Panc1 (cell line): ENCODE measurements at regions not wholly inside any gene's neighbourhood (a gene's known extent, or its start where the extent isn't known, plus 50 kb on each side); places are given as distances from the start of the nearest gene placed in this dataset.

ENCODE experiments used
- ATAC-seq: fragments of 200-7000 bp; cut with Tn5 transposase; 2 replicates; pipeline ENCODE4 v1.9.1; 2020; ENCODE audit warnings: mild to moderate bottlenecking, moderate library complexity
- BruUV-seq: library from RNA; stranded (reverse); fragments of 400-500 nt; replicated peaks from 2 replicates; lab custom pipeline; 2021; lab: Mats Ljungman, UMichigan
- CTCF ChIA-PET: fragments of 300-600 bp; sonication (Branson Sonifier 250); formaldehyde crosslinking; loops from one replicate; lab custom pipeline; 2022; ENCODE audit warnings: antibody characterized with exemption; lab: Charles Lee
- POLR2A ChIA-PET: fragments of 300-600 bp; sonication (Branson Sonifier 250); formaldehyde crosslinking; loops from one replicate; lab custom pipeline; 2022; ENCODE audit warnings: antibody characterized with exemption; lab: Charles Lee
- DNase-seq: peaks from one replicate; pipeline ENCODE4 v3.0.0-alpha.2; 2010; ENCODE audit warnings: low read depth, low spot score
- H3K27ac ChIP-seq: 2 replicates; pipeline ENCODE4 v1.5.1; 2011; ENCODE audit warnings: mild to moderate bottlenecking, low read length, inconsistent platforms
- H3K27me3 ChIP-seq: fragments of 200-500 bp; sonication (Bioruptor generic); 2 replicates; pipeline ENCODE4 v1.6.0; 2014; ENCODE audit warnings: low read length, inconsistent platforms; ENCODE audit not compliant: control insufficient read depth, insufficient read depth
- H3K36me3 ChIP-seq: fragments of 200-500 bp; sonication (Bioruptor generic); 2 replicates; pipeline ENCODE4 v1.5.1; 2014; ENCODE audit warnings: inconsistent platforms, mild to moderate bottlenecking, low read length, moderate library complexity; ENCODE audit not compliant: control insufficient read depth, insufficient read depth
- H3K4me1 ChIP-seq: 2 replicates; pipeline ENCODE4 v1.5.1; 2011; ENCODE audit warnings: inconsistent platforms, mild to moderate bottlenecking, low read length, moderate library complexity; ENCODE audit not compliant: control insufficient read depth, insufficient read depth
- H3K4me3 ChIP-seq, 2 experiments: 2 replicates each; pipeline ENCODE4 v1.5.1; 2011 to 2012; ENCODE audit warnings: low read depth in 2 of 2, low read length in 2 of 2, mild to moderate bottlenecking in 2 of 2, inconsistent platforms in 1 of 2, moderate library complexity in 1 of 2
- H3K9me3 ChIP-seq: fragments of 200-500 bp; sonication (Bioruptor generic); 2 replicates; pipeline ENCODE4 v1.5.1; 2014; ENCODE audit warnings: low read depth, mild to moderate bottlenecking, inconsistent platforms, low read length, moderate library complexity; ENCODE audit not compliant: control insufficient read depth, insufficient read depth
- POLR2AphosphoS5 ChIP-seq: IDR thresholded peaks from 2 replicates; pipeline ENCODE4 v1.6.1; 2012; ENCODE audit warnings: mild to moderate bottlenecking, low read depth, low read length, moderate library complexity
- SIN3A ChIP-seq: IDR thresholded peaks from 2 replicates; pipeline ENCODE4 v1.6.1; 2012; ENCODE audit warnings: low read depth, mild to moderate bottlenecking, low read length, moderate library complexity, borderline replicate concordance; ENCODE audit not compliant: insufficient read depth
- TCF7L2 ChIP-seq: IDR thresholded peaks from 2 replicates; pipeline ENCODE4 v1.6.1; 2011; ENCODE audit warnings: mild to moderate bottlenecking, low read depth, low read length, inconsistent platforms
- in situ Hi-C: cut with HindIII; loops from 2 replicates; pipeline ENCODE4 v1.10.0; 2016; ENCODE audit warnings: low sequenced_read_pairs, low pct_unique_long_range_greater_than_20kb
- intact Hi-C: fragments of 100-400 bp; cut with micrococcal nuclease; formaldehyde crosslinking; loops from one replicate; pipeline ENCODE4 v1.10.0; 2022; ENCODE audit not compliant: unreplicated experiment
- TF ChIP-seq, protein P1 (sequence below), 2 experiments: IDR thresholded peaks; 2 replicates each; pipeline ENCODE4 v1.6.1; 2011 to 2012; ENCODE audit warnings: low read depth in 2 of 2, control low read depth in 1 of 2, low read length in 1 of 2, mild to moderate bottlenecking in 1 of 2, moderate library complexity in 1 of 2; ENCODE audit not compliant: insufficient read depth in 1 of 2
- TF ChIP-seq, protein P2 (sequence below): fragments of 450-650 bp; IDR thresholded peaks from 2 replicates; pipeline ENCODE4 v1.5.1; 2017; ENCODE audit warnings: mild to moderate bottlenecking

DNA sequence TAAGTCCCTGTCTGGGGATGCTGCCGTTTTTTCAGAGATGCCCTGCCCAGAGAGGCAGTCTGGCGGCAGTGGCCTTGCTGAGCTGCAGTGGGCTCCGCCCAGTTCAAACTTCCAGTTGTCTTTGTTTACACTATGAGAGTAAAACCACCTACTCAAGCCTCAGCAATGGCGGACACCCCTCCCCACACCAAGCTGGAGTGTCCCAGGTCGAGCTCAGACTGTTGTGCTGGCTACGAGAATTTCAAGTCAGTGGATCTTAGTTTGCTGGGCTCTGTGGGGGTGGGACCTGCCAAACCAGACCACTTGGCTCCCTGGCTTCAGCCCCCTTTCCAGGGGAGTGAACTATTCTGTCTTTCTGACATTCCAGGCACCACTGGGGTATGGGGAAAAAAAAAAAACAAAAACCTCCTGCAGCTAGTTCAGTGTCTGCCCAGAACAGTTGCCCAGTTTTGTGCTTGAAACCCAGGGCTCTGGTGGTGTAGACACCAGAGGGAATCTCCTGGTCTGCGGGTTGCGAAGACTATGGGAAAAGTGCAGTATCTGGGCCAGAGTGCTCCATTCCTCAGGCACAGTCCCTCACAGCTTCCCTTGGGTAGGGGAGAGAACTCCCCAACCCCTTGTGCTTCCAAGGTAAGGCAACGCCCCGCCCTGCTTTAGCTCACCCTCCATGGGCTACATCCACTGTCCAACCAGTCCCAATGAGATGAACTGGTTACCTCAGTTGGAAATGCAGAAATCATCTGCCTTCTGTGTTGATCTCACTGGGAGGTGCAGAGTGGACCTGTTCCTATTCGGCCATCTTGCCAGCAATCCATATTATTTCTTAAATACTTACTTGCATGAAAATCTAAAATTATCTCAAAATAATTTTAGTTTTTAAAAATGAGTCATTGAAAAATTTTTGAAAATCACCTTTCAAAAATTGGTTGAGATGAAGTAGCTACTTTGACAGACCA is 338.0 kb downstream of the OSR1 start:
- ChIA-PET POLR2A (no interaction called here), CTCF (no interaction called here)
- in situ Hi-C loops (no loop called here), intact Hi-C loops (no loop called here)
- H3K4me1 ChIP-seq: no peaks in the 10 kb centered on the region
- TF ChIP-seq POLR2AphosphoS5: no peak
- H3K27me3 ChIP-seq: no peaks in the 10 kb centered on the region
- no peaks in the 10 kb centered on the region for H3K9me3 ChIP-seq
- no peaks in the 10 kb centered on the region for H3K36me3 ChIP-seq
- BruUV-seq: no TSS peak
- H3K4me3 ChIP-seq: no peak overlapping the region
- H3K27ac ChIP-seq: no peak overlapping the region
- ATAC-seq: no peak
- no peak for DNase-seq

DNA sequence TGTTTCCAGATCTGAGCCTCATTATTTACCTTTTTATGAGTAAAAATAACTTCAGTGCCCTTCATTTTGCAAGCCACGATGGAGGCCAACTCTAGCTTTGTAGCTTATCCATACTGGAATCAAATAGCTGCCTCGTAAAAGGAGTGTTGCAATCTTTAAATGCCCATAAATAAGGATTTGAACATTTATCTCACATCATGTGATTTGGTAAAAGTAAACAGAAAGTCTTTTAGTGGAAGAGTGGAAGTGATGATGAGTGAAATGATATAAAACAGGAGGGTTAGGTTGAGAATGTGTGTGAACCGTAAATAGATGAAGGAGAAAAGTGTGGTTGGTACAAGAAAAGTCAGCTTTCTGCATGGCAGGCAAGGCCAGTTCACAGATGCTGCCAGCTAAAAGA is 348.9 kb downstream of the OSR1 start:
- CTCF ChIA-PET: no interaction called here
- ATAC-seq (no peak), DNase-seq (no peak)
- Histone ChIP-seq H3K27me3 (no peaks in the 10 kb centered on the region), H3K9me3 (no peaks in the 10 kb centered on the region), H3K4me1 (no peaks in the 10 kb centered on the region), H3K36me3 (no peaks in the 10 kb centered on the region), H3K27ac (no peak overlapping the region), H3K4me3 (no peak overlapping the region)
- BruUV-seq: no TSS peak
- intact Hi-C loops: loop anchor here (2.0 kb wide), 1 partner anchor 27 kb away; no protein-coding TSS in a partner anchor
- in situ Hi-C loops: no loop called here
- POLR2A ChIA-PET: no interaction called here
- peak; percentile 86 for TF ChIP-seq TCF7L2
- TF ChIP-seq SIN3A: no peak

DNA sequence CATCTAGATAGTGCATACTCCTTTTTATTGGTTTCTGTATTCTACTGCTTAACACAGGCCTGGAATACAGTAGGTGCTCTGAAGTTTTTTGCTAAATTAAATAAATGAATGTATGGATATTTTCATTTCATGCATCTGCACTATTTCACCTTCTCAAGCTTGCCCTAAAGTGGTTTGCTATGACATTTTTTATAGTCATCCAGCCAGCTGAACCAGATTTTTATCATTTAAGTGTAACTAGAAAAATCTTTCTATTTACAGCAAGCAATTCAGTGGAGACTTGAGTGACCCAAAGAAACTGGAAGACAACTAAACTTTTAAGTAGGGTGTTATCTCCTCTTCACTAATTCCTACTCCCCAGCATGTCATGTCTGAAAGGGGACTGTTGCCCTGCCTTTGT is 354.9 kb downstream of the OSR1 start:
- in situ Hi-C loops: no loop called here
- Histone ChIP-seq H3K27me3 (no peaks in the 10 kb centered on the region), H3K4me3 (no peak overlapping the region), H3K27ac (no peak overlapping the region), H3K36me3 (no peaks in the 10 kb centered on the region), H3K9me3 (no peaks in the 10 kb centered on the region), H3K4me1 (no peaks in the 10 kb centered on the region)
- intact Hi-C loops: no loop called here
- ATAC-seq (no peak), DNase-seq (no peak)
- ChIA-PET CTCF (no interaction called here), POLR2A (no interaction called here)
- no TSS peak for BruUV-seq
- TF ChIP-seq SIN3A: no peak
- no peak for TF ChIP-seq TCF7L2
- TF ChIP-seq, protein P1, sequence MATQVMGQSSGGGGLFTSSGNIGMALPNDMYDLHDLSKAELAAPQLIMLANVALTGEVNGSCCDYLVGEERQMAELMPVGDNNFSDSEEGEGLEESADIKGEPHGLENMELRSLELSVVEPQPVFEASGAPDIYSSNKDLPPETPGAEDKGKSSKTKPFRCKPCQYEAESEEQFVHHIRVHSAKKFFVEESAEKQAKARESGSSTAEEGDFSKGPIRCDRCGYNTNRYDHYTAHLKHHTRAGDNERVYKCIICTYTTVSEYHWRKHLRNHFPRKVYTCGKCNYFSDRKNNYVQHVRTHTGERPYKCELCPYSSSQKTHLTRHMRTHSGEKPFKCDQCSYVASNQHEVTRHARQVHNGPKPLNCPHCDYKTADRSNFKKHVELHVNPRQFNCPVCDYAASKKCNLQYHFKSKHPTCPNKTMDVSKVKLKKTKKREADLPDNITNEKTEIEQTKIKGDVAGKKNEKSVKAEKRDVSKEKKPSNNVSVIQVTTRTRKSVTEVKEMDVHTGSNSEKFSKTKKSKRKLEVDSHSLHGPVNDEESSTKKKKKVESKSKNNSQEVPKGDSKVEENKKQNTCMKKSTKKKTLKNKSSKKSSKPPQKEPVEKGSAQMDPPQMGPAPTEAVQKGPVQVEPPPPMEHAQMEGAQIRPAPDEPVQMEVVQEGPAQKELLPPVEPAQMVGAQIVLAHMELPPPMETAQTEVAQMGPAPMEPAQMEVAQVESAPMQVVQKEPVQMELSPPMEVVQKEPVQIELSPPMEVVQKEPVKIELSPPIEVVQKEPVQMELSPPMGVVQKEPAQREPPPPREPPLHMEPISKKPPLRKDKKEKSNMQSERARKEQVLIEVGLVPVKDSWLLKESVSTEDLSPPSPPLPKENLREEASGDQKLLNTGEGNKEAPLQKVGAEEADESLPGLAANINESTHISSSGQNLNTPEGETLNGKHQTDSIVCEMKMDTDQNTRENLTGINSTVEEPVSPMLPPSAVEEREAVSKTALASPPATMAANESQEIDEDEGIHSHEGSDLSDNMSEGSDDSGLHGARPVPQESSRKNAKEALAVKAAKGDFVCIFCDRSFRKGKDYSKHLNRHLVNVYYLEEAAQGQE (IDR thresholded peaks at IDR 0.05; ENCODE audit: insufficient read depth in 1 of 2, low read depth in 2 of 2, low read length in 1 of 2): no peak
- TF ChIP-seq, protein P2, sequence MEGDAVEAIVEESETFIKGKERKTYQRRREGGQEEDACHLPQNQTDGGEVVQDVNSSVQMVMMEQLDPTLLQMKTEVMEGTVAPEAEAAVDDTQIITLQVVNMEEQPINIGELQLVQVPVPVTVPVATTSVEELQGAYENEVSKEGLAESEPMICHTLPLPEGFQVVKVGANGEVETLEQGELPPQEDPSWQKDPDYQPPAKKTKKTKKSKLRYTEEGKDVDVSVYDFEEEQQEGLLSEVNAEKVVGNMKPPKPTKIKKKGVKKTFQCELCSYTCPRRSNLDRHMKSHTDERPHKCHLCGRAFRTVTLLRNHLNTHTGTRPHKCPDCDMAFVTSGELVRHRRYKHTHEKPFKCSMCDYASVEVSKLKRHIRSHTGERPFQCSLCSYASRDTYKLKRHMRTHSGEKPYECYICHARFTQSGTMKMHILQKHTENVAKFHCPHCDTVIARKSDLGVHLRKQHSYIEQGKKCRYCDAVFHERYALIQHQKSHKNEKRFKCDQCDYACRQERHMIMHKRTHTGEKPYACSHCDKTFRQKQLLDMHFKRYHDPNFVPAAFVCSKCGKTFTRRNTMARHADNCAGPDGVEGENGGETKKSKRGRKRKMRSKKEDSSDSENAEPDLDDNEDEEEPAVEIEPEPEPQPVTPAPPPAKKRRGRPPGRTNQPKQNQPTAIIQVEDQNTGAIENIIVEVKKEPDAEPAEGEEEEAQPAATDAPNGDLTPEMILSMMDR: no peak
- TF ChIP-seq POLR2AphosphoS5: no peak
